GM19455 (cell line): ENCODE measurements at regions not wholly inside any gene's neighbourhood (a gene's known extent, or its start where the extent isn't known, plus 50 kb on each side); places are given as distances from the start of the nearest gene placed in this dataset.

Experiments
- ATAC-seq: cut with Tn5 transposase; IDR thresholded peaks from one replicate; pipeline ENCODE4 v1.9.1; 2021; ENCODE audit not compliant: unreplicated experiment

DNA sequence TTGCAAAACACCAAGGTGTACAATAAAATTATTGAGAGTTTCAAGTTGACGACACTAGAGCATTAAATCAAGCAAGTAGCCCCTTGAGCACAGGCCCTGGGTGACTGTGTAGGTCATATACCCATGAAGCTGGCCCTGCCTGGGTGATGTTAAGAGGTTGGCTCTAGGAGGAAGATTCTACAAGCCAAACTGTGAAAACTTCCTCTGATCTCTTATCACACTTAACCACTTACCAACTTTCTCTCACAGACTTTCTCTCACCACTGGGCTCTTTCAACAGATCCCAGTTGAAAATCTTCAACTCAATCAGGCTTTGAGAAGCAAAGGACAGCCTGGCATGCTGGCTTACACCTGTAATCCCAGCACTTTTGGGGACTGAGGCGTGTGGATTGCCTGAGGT lies 186.9 kb upstream of the BTG1 start:
- ATAC-seq, result no peak

DNA sequence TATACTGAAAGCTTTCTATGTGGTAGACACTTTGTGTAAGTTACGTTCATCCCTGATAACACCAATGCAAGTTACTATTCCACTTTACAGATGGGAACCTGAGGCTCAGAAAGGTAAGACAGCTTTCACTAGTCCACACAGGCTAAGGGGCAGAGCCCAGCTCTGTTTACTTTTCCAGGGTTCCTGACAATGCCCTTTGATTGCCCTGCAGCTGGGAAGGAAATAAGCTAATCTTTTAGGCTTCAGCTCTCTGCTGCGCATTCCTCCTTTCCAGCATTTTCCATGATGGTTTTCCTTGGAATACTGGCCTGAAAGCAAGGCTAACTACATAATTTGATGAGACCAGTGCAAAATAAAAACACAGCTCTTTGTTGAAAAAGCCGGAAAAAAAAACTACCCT lies 185.7 kb upstream of the BTG1 start:
- ATAC-seq, result no peak

DNA sequence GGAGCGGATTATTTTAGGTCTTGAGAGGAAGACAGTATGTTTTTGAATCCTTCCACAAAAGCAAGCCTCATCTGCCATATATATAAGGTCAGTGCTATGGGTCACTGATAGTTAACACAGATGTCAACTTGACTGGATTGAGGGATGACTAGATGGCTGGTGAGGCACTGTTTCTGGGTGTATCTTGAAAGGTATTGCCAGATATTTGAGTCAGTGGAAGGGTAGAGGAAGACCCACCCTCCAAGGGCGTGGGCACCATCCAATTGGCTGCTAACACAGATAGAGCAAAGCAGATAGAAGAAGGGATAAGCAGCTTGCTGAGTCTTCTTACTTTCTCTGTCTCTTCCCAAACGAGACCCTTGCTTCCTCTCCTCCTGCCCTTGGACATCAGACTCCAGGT lies 185.0 kb upstream of the BTG1 start:
- no peak for ATAC-seq

DNA sequence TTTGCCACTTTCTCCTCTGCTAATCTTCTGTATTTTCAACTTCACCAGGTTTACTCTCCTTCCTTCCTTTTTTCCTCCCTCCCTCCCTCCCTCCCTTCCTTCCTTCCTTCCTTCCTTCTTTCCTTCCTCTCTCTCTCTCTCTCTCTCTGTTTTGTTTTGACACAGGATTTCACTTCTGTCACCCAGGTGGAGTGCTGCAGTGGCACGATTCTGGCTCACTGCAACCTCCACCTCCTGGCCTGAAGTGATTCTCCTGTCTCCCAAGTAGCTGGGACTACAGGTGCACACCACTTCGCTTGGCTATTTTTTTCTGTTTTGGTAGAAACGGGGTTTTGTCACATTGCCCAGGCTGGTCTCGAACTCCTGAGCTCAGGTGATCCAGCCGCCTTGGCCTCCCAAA lies 181.2 kb upstream of the BTG1 start:
- ATAC-seq, result no peak

DNA sequence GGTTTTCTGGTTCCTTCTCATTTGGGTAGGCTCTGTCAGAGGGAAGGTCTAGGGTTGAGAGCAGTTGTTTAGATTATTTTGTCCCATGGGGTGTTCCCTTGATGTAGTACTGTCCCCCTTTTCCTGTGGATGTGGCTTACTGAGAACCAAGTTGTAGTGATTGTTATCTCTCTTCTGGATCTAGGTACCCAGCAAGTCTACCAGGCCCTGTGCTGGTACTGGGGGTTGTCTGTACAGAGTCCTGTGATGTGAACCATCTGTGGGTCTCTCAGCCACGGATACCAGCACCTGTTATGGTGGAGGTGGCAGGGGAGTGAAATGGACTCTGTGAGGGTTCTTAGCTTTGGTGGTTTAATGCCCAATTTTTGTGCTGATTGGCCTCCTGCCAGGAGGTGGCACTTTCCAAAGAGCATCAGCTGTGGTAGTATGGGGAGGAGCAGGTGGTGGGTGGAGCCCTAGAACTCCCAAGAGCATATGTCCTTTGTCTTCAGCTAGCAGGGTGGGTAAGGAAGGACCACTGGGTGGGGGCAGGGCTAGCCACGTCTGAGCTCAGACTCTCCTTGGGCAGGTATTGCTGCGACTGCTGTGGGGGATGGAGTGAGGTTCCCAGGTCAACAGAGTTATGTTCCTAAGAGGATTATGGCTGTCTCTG lies 179.3 kb upstream of the BTG1 start:
- ATAC-seq, result no peak

DNA sequence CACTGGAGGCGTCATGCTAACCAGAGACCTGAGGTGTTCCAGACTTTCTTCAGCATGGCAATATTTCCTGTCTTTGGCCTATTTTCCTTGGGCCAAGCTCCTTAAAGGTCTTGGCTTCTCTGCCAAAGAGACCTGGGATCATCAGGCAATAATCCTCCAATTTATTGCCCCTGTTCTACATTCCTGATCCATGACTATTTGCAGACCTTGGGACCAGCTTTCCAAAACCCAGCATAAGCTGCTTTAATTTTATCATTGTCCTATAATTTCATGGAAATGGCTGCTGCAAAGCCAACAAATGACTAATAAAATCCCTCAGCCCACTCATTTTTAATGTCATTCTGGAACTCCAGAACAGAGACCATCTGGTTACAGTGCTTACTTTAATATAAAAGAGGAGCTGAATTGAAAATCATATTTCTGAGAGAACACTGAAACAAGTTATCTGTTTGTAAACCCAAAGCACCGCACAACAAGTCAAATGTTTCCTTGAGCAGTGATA lies 166.9 kb upstream of the BTG1 start:
- ATAC-seq, result no peak

DNA sequence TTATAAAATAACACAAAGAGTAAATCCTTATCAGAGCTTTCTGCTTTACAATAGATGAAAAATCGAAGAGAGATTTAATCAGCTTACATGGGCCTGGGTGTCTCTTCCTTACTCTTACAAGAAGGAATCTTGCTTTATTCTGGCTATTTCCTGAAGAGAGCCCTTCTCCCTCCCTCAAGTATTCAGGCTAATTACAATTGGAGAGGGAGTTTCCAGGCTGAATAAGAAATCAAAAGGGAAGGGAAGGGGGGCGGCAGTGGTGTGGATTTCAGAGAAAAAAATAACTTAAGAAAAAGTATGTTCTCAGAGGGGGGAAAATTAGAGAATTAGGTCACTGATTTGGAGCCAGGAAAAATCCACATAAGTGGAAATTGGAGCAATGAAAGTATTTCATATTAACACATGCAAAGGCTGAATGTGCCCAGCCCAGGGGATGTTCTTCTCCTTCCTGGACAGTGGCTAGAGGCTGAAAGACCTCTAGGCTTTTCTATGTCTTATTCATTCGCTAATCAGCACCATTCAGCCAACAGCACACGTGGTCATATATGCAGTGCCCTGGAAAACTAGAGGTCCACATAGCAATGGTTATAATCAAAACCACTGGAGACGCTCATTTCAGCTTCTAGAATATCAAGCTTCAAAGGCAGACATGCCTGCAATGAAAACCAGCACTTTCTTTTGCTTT lies 158.9 kb upstream of the BTG1 start:
- no peak for ATAC-seq

DNA sequence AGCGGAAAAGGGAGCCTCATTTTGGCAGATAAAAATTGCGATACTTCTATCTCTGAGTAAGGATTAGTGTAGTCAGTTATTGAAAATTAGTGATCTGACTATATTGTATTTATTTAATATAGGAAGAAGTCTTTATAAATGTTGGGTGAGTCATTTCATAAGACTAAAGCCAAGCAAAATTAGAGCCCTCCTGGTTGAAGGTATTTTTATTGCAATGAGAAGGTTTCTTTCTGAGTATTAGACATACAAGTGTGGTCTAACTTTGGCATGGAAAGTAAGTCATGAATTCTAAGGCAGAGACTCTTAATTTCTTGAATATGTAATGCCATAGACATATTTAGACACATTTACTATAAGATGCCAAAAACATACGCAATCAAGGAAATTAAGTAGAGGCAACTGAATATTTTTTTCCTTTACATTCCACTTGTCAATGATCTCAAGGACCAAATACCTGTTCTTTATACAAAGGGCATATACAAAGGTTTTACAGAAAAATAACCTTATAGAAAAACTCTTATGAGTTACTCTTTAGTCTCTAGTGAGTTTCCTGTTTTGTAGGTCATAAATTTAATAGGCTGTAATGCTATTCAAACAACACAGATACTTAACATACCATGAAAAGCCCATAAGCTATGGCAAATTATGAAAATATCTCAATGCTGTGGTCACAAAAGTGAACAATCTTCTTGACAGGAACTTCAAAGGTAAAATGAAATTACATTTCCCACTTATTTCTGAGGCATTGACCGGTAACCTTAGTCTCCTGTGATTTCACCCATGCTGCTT lies 156.6 kb upstream of the BTG1 start:
- no peak for ATAC-seq

DNA sequence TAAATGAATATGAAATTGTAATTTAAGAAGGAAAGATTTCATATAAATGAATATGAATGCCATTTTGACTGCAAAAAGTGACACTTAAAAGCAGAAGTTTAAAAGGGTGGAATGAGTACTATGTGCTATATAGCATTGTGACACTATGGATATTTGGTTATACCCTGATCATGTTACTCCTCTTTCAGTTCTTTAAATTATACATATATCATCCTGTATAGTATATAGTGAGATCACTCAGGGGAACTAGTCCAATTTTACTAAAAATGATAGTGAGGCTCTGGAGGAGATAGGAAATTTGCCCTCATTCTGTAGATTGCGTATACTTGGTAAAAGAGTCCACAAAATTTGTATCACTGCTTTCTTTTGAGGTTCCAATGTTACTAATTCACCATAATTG lies 155.7 kb upstream of the BTG1 start:
- ATAC-seq, result no peak

DNA sequence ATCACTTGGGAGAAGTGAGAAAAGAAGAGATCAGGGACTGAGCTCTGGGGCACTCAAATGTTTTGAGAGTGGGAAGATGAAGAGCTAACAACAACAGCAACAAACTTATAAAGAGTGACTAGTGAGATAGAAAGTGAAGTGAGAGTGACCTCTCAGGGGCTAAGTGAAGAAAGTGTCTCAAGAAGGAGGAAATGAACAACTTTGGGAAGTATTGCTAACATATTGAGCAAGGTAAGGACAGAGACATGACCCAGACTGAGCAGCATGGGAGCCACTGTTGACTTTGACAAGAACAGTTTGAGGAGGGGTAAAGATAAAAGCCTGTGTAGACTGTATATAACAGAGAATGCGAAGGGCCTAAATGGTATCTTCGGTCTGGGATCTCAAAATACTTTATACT lies 155.1 kb upstream of the BTG1 start:
- ATAC-seq, result no peak

DNA sequence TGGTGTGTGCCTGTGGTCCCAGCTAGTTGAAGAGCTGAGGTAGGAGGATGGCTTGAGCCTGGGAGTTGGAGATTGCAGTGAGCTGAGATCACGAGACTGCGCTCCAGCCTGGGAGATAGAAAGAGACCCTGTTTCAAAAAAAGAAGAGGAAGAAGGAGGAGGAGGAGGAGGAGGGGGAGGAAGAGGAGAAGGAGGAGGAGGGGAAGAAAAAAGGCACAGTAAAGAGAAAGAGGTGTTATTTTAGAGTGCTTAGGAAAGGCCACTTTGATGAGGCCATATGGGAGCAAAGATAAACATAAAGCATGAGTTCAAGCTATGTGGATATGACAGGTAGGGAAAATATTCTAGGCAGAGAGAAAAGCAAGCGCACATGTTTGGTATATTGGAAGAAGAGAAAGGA lies 154.1 kb upstream of the BTG1 start:
- no peak for ATAC-seq

DNA sequence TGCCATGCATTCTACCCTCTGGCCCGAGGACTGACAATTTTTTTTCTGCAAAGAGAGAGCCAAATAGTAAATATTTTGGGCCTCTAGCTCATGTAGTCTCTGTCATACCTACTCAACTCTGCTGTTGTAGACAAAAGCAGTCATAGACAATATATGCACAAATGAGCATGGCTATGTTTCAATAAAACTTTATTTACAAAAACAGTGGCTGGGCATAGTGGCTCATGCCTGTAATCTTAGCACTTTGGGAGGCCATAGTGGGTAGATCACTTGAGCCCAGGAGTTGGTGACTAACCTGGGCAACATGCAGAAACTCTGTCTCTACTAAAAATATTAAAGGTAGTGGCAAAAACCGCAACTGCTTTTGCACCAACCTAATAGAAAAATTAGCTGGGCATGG lies 153.7 kb upstream of the BTG1 start:
- ATAC-seq, result no peak

DNA sequence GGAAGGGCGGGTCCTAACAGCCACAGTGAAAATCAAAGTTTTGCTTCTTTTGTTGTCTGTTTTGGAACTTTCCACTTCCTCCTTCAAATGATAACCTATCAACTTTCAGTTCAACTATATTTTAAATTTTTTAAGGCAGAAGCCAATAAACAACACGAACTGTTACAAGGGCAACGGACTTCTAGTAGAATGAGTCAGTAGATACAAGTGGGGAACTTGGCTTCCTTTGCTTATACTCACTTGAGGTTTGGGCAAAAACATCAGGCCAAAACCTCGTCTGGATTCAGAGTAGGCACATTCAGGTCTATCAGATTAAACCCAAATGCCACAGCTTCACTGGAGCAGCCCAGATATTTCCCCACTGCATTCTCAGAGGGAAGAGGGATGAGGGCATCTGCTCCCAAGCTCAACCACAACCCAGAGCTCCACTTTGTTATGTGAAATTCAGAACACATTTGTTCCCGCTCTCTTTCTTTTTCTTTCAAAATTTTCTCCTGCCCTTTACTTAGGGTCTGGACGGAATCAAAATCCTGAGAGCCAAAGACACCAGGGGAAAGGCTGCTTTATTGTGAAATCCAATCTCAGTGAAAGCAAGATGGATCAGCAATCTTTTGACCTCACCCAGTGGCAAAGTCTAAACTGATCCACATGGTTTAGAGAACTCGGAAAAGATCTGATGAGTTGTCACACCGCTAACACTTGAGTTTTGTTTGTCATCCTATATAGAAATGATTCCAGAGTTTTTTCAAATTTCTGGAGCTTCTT lies 152.5 kb upstream of the BTG1 start:
- no peak for ATAC-seq

DNA sequence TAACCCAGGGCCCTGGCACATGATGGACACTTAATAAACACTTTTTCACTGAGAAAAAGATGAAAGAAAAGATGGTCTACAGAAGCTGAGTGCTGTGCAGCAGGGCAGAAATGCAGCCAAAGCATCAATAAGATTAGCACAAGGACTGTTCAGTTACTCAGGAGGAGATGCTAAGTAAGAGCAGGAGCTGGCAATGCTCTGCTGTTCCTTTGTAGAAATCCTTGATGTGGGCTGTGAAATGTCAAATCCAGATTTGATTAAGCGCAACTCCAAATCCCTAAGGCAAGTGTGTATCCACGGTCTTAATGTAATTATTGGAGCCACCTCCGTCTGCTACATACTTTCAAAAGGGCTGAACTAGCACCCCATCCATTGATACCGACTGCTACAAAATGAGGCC lies 151.8 kb upstream of the BTG1 start:
- ATAC-seq, result no peak

DNA sequence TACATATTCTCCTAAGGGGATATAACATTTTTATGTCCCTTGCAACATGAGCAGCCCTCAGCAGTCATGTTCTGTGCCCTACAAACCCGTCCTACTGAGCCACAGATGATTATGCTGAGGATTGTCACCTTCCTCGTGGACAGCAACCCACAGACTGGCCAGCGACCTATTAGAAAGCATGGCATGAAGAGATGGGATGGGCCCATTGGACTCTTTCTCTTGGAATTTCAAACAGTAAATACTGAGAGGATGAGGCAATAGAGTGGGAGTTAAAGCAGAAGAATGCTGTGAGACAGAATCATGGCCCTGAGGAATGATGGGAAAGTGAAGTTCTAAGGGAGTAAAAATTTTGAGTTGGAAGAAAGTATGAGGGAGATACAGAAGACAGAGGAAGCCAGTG lies 149.9 kb upstream of the BTG1 start:
- ATAC-seq, result no peak

DNA sequence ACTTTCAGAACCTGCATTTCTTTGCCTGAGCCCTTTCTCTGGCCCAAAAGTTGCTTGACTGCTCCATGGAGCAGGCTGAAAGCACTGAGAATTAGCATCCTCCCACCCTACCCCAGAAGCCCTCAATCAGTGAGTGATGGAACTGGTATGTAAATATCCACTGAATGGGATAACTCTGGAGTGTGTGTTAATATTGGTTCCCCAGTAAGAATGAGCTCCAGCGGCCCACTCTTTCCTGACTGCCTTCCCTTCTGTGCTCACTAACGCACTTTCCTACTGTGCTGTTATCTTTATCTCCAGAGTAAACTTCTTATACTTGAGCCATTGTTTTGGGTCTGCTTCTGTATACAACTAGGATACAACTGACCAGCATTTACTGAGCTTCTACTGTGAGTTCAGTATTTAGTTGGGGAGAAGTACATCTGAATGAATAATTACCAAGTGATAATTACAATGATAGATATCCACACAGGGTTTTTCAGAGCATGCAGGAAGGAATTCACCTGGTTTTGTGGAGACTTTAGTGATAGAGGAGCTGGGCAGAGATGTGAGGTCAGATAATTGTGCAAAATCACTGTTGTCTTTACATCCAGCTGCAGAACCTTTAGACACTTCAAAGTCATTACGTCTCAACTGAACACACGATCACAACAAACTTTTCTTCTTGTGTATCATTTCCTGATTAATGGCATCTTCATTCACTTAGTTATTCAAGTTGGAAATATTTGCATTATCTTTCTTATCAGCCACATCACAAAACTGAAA lies 149.2 kb upstream of the BTG1 start:
- ATAC-seq, result no peak

DNA sequence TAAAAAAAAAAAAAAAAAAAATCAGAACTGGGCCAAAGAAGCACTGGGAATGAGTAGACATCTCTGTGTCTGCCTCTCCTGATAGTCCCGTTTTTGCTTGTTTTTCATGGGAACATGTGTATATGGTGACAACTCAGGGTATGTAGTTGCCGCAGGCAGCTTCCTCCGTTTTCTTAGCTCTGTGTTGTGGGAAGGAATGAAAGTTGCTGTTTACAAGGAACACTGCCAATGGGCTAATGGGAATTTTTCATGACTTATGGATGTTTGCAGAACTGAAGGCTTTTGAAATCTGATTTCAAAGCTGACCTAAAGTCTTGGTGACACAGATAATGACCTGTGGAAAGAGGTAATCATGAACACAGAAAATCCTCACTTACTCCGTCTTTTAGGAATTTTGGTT lies 146.4 kb upstream of the BTG1 start:
- no peak for ATAC-seq

DNA sequence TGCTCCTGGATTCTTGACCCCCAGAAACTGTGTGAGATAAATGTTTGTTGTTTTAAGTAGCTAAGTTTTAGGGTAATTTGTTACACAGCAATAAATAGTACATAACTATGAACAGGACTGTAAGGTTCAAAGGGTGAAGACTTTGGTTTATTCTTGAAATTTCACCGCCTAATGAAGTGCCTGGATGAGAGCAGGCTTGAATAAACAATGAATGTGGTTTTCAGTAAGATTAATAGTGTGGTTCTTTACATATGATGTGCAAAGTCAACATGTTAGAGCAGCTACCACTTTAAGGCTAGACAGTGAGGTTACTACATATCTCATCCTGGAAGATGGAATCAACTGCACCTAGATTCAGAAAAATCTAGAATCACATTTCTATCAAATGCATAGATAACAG lies 145.2 kb upstream of the BTG1 start:
- ATAC-seq, result no peak

DNA sequence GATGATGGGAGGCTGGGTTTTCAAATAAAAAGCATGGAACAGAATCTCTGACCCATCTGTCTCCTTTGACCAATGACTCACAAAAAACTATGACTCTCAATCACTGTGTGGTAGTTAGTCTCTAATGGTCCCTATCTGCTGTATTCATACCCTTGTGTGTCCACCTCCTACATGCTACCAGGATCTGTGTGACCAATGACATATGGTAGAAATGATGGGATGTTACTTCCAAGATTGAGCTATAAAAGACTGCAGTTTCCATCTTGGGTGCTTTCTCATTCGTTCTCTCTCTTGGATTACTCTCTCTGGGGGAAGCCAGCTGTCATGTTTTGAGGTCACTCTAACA lies 144.7 kb upstream of the BTG1 start:
- no peak for ATAC-seq

DNA sequence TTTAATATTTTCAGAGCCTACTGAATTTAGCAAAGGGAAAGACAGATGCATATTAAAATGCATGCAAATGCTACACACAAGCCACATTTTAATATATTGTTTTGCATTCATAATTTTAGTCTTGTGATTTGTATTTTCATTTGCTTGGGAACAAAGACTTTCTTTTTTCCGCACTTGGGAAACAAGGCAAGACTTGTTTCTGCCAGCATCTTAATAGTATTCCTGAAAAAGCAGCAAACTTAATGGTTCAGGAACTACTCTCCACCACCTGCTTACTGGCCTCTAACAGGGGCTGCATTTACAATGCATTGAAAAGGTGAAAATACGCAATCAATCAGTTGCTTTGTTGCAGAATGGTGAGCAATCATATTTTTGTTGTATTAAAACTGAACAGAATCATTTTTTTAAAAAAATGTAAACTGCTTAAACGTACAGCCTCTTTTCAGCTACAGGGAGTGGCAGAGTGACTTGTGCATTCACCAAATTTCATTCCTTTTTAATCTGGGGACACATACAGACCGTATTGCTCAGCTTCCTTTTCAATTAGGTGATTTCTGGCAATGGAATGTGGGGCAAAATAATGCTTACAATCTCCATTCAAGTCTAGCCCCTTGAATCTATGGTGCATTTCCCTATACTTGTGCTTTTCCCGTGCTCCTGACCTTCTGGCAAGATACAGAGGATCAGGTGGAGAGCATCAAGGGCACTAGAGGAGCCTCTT lies 144.1 kb upstream of the BTG1 start:
- ATAC-seq, result no peak
